ENCODE measurements at regions not wholly inside any gene's neighbourhood (a gene's known extent, or its start where the extent isn't known, plus 50 kb on each side); places are given as distances from the start of the nearest gene placed in this dataset.

DNA sequence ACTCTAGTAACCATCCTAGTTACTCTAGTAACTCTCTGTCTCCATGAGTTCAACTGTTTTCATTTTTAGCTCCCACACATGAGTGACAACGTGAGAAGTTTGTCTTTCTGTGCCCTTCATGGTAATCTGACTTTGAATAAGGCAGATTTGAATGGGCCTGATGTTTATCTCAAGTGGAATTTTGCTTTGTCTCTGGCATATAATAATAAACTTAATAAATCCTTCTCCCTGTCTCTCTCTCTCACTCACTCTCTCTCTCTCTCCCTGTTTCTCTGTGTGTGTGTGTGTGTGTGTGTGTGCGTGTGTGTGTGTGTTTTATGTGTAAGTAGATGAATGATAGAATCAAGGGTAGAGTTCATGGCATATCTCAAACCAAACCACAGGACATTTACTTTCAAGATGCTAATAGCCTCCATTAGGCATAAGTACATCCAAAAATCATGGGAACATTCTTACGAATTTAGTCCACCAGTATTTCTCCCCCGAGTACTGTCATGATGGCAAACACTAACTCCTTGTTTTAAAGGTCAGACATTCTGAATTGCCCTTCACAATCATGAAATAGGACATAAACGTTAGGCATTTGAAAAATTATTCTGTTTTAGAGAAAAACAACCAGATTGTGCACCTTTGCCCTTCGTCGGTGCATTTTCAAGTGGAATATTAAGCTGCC, 193.1 kb downstream of the SPATA18 start:
- no peak overlapping the region for H4K91ac ChIP-seq (ENCODE audit: insufficient read depth, low read depth, low read length)
- no peak overlapping the region for H3K4ac ChIP-seq (ENCODE audit: low read depth, low read length)
- no peak overlapping the region for H2BK120ac ChIP-seq (ENCODE audit: low read depth, low read length)
- no peaks in the 10 kb centered on the region for H3K9me3 ChIP-seq (ENCODE audit: control insufficient read depth, insufficient read depth, low read length)
- no peaks in the 10 kb centered on the region for H4K20me1 ChIP-seq (ENCODE audit: insufficient read depth, low read length)
- H3K14ac ChIP-seq (replicated peaks; ENCODE audit: low read depth, low read length), result no peak overlapping the region
- no peak overlapping the region for H4K8ac ChIP-seq (ENCODE audit: low read depth in 2 of 2, low read length in 2 of 2)
- intact Hi-C loops (cut with micrococcal nuclease), result no loop called here
- ATAC-seq (ENCODE audit: low read depth) (no peak), DNase-seq (no peak)
- ChIA-PET POLR2A (ENCODE audit: unreplicated experiment) (no interaction called here), CTCF (no interaction called here)
- no peak overlapping the region for H4K5ac ChIP-seq (ENCODE audit: low read depth, low read length)
- no peak overlapping the region for H3K23ac ChIP-seq (ENCODE audit: low read depth, low read length)
- no peak overlapping the region for H3K4me3 ChIP-seq (ENCODE audit: insufficient read depth, low read depth, low read length)
- dilution Hi-C loops (cut with HindIII; ENCODE audit: low sequenced_read_pairs, unreplicated experiment), result no loop called here
- no peak overlapping the region for H3K27ac ChIP-seq (ENCODE audit: insufficient read depth, low read length)
- no peak overlapping the region for H3K9ac ChIP-seq (ENCODE audit: low read depth, low read length)
- 33% methylated on average over 3 of the region's 7 CpGs; no CpG with 5 or more reads in 1 of the 2 experiments for WGBS, 2 experiments (ENCODE audit: extremely low coverage in 2 of 2, insufficient read length in 1 of 2)
- no peaks in the 10 kb centered on the region for H3K79me1 ChIP-seq (ENCODE audit: low read depth in 1 of 2, low read length in 2 of 2)
- no peak overlapping the region for H2AFZ ChIP-seq (replicated peaks; ENCODE audit: low read length, poor library complexity)
- H3K4me1 ChIP-seq (ENCODE audit: control insufficient read depth, insufficient read depth, low read length), result no peaks in the 10 kb centered on the region
- H3K56ac ChIP-seq (ENCODE audit: extremely low read depth, insufficient read depth, low read length), result no peak overlapping the region
- no peak overlapping the region for H2BK15ac ChIP-seq (ENCODE audit: low read depth, low read length)
- no peak overlapping the region for H2AK5ac ChIP-seq (ENCODE audit: low read depth, low read length)
- BruUV-seq (replicated peaks), result no TSS peak
- H3K4me2 ChIP-seq (ENCODE audit: low read depth, low read length), result no peak overlapping the region
- no peaks in the 10 kb centered on the region for H3K9me1 ChIP-seq (ENCODE audit: insufficient read depth, low read length)
- no peak overlapping the region for H2AK9ac ChIP-seq (replicated peaks; ENCODE audit: low read depth, low read length, poor library complexity)
- no peak for TF ChIP-seq SMC3 (IDR thresholded peaks at IDR 0.05; ENCODE audit: low read depth, low read length)
- no peak for TF ChIP-seq MAFK (IDR thresholded peaks at IDR 0.05; ENCODE audit: low read depth, low read length)
- TF ChIP-seq MAZ (IDR thresholded peaks at IDR 0.05; ENCODE audit: borderline replicate concordance, low read depth, low read length), result no peak
- TF ChIP-seq BHLHE40 (IDR thresholded peaks at IDR 0.05; ENCODE audit: low read depth, low read length), result no peak
- no peak for TF ChIP-seq FOS (IDR thresholded peaks at IDR 0.05; ENCODE audit: low read depth, low read length)
- TF ChIP-seq CHD1 (IDR thresholded peaks at IDR 0.05; ENCODE audit: low read depth, low read length), result no peak
- no peak for TF ChIP-seq POLR2A (IDR thresholded peaks at IDR 0.05; ENCODE audit: low read depth, low read length)
- TF ChIP-seq RAD21 (IDR thresholded peaks at IDR 0.05; ENCODE audit: low read length), result no peak
- no peak for TF ChIP-seq RCOR1 (IDR thresholded peaks at IDR 0.05; ENCODE audit: insufficient replicate concordance, low read length)
- TF ChIP-seq, protein P1, sequence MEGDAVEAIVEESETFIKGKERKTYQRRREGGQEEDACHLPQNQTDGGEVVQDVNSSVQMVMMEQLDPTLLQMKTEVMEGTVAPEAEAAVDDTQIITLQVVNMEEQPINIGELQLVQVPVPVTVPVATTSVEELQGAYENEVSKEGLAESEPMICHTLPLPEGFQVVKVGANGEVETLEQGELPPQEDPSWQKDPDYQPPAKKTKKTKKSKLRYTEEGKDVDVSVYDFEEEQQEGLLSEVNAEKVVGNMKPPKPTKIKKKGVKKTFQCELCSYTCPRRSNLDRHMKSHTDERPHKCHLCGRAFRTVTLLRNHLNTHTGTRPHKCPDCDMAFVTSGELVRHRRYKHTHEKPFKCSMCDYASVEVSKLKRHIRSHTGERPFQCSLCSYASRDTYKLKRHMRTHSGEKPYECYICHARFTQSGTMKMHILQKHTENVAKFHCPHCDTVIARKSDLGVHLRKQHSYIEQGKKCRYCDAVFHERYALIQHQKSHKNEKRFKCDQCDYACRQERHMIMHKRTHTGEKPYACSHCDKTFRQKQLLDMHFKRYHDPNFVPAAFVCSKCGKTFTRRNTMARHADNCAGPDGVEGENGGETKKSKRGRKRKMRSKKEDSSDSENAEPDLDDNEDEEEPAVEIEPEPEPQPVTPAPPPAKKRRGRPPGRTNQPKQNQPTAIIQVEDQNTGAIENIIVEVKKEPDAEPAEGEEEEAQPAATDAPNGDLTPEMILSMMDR (conservative IDR thresholded peaks at IDR 0.05; ENCODE audit: low read depth, low read length), result no peak
- no peak for TF ChIP-seq USF2 (IDR thresholded peaks at IDR 0.05; ENCODE audit: low read depth, low read length)
- no peak for TF ChIP-seq MXI1 (IDR thresholded peaks at IDR 0.05; ENCODE audit: borderline replicate concordance, low read depth, low read length)
- no peak for TF ChIP-seq RFX5 (IDR thresholded peaks at IDR 0.05; ENCODE audit: low read depth, low read length)
- TF ChIP-seq CEBPB (IDR thresholded peaks at IDR 0.05; ENCODE audit: low read depth, low read length), result no peak
- no peak for TF ChIP-seq NFE2L2 (IDR thresholded peaks at IDR 0.05; ENCODE audit: low read depth, low read length)
- no peak overlapping the region for H2BK20ac ChIP-seq (ENCODE audit: low read depth, low read length)
- no peaks in the 10 kb centered on the region for H3K27me3 ChIP-seq (ENCODE audit: control insufficient read depth, insufficient read depth, low read length)
- H3K36me3 ChIP-seq (ENCODE audit: control insufficient read depth, insufficient read depth, low read length), result no peaks in the 10 kb centered on the region
- in situ Hi-C loops (cut with MboI; ENCODE audit: low sequenced_read_pairs), result no loop called here
- H3K18ac ChIP-seq (ENCODE audit: low read depth, low read length), result no peak overlapping the region
- no peak overlapping the region for H2BK5ac ChIP-seq (ENCODE audit: low read depth, low read length, poor library complexity, severe bottlenecking)
